Upper lobe of left lung (tissue), 6 donors: ENCODE measurements at regions not wholly inside any gene's neighbourhood (a gene's known extent, or its start where the extent isn't known, plus 50 kb on each side); places are given as distances from the start of the nearest gene placed in this dataset.

Experiments used
- ATAC-seq, 2 donors: fragments of 200-7000 bp; cut with Tn5 transposase; one replicate each; pipeline ENCODE4 v1.9.1; 2022; ENCODE audit warnings: mild to moderate bottlenecking in 2 of 2, moderate library complexity in 2 of 2; ENCODE audit not compliant: low FRiP score in 2 of 2
- DNase-seq, 2 donors: peaks; one replicate each; pipeline ENCODE4 v3.0.0-alpha.2; 2019 to 2020
- H3K27ac ChIP-seq, 4 donors: fragments of 200-600 bp; sonication (generic); one replicate each; pipeline ENCODE4 v1.5.1; 2016 to 2019
- H3K27me3 ChIP-seq, 4 donors: fragments of 200-600 bp; sonication (generic); one replicate each; pipeline ENCODE4 v1.5.1; 2017 to 2019
- H3K36me3 ChIP-seq, 4 donors: fragments of 200-600 bp; sonication (generic); one replicate each; pipeline ENCODE4 v1.5.1; 2016 to 2019
- H3K4me1 ChIP-seq, 4 donors: fragments of 200-600 bp; sonication (generic); one replicate each; pipeline ENCODE4 v1.5.1; 2018 to 2019
- H3K4me3 ChIP-seq, 4 donors: fragments of 200-600 bp; sonication (generic); one replicate each; pipeline ENCODE4 v1.5.1; 2017 to 2019; ENCODE audit warnings: mild to moderate bottlenecking in 2 of 4, moderate library complexity in 1 of 4
- H3K9me3 ChIP-seq, 4 donors: fragments of 200-600 bp; sonication (generic); one replicate each; pipeline ENCODE4 v1.5.1; 2018 to 2019
- CTCF ChIP-seq, 6 experiments: fragments of 450-650 bp in 4 of 6; fragments of 200-600 bp in 2 of 6; sonication (generic) in 2 of 6; IDR thresholded peaks; one replicate each; pipeline ENCODE4 v1.5.1; 2016 to 2019; ENCODE audit warnings: antibody characterized with exemption in 6 of 6
- EP300 ChIP-seq, 4 donors: sonication (generic); formaldehyde crosslinking; IDR thresholded peaks; one replicate each; pipeline ENCODE4 v1.5.1; 2017; ENCODE audit warnings: antibody characterized with exemption in 4 of 4, control low read depth in 2 of 4
- POLR2A ChIP-seq, 4 donors: fragments of 450-650 bp; IDR thresholded peaks; one replicate each; pipeline ENCODE4 v1.5.1; 2016 to 2017; ENCODE audit warnings: antibody characterized with exemption in 4 of 4, mild to moderate bottlenecking in 2 of 4
- POLR2AphosphoS5 ChIP-seq, 2 donors: sonication (generic); formaldehyde crosslinking; IDR thresholded peaks; one replicate each; pipeline ENCODE4 v1.5.1; 2017; ENCODE audit warnings: antibody characterized with exemption in 2 of 2
- WGBS, 2 donors: methylation state at CpG; one replicate each; pipeline ENCODE4 v1.1.5; 2017 to 2018; 5-methylcytosine and 5-hydroxymethylcytosine counted together
- donor health status: DM: no; HTN: no; CAD: no; lungs with moderate emphysema.
- donor health status: DM: no; HTN: yes; CAD: no; lungs with severe emphysema.

GRCh38 chr17:70239391-70239826 lies 70.1 kb downstream of the KCNJ2 start:
- no peaks in the 10 kb centered on the region for H3K4me1 ChIP-seq
- no peaks in the 10 kb centered on the region for H3K36me3 ChIP-seq
- DNase-seq (no peak), ATAC-seq (no peak)
- no peak overlapping the region for H3K27ac ChIP-seq
- WGBS, 2 donors: 0 to 18% methylated on average over 1 of the region's 1 CpG
- no peak overlapping the region for H3K4me3 ChIP-seq
- no peaks in the 10 kb centered on the region for H3K27me3 ChIP-seq
- H3K9me3 ChIP-seq: no peaks in the 10 kb centered on the region
- no peak for TF ChIP-seq EP300 (IDR thresholded peaks at IDR 0.05)
- TF ChIP-seq POLR2A (IDR thresholded peaks at IDR 0.05): no peak
- TF ChIP-seq POLR2AphosphoS5 (IDR thresholded peaks at IDR 0.05): no peak
- TF ChIP-seq CTCF (IDR thresholded peaks at IDR 0.05): no peak

- H3K36me3 ChIP-seq: no peaks in the 10 kb centered on the region
- no peak overlapping the region for H3K4me3 ChIP-seq
- 86 to 89% methylated on average over 6 of the region's 6 CpGs for whole genome bisulfite sequencing, 2 donors
- no peak for DNase-seq
- H3K27me3 ChIP-seq: no peaks in the 10 kb centered on the region
- H3K4me1 ChIP-seq: no peaks in the 10 kb centered on the region
- no peaks in the 10 kb centered on the region for H3K9me3 ChIP-seq
- TF ChIP-seq CTCF (IDR thresholded peaks at IDR 0.05) (no peak), EP300 (IDR thresholded peaks at IDR 0.05) (no peak), POLR2AphosphoS5 (IDR thresholded peaks at IDR 0.05) (no peak), POLR2A (IDR thresholded peaks at IDR 0.05) (no peak)
- no peak for ATAC-seq
- no peak overlapping the region for H3K27ac ChIP-seq
These were observed 71.7 kb downstream of the KCNJ2 start for GRCh38 chr17:70241071-70241470.

- Histone ChIP-seq H3K27ac (no peak overlapping the region), H3K9me3 (no peaks in the 10 kb centered on the region), H3K36me3 (no peaks in the 10 kb centered on the region), H3K4me1 (no peaks in the 10 kb centered on the region), H3K4me3 (no peak overlapping the region), H3K27me3 (no peaks in the 10 kb centered on the region)
- 52 to 60% methylated on average over 7 of the region's 7 CpGs for WGBS, 2 donors
- no peak for ATAC-seq
- TF ChIP-seq EP300 (IDR thresholded peaks at IDR 0.05): no peak
- TF ChIP-seq CTCF (IDR thresholded peaks at IDR 0.05): no peak
- TF ChIP-seq POLR2AphosphoS5 (IDR thresholded peaks at IDR 0.05): no peak
- no peak for TF ChIP-seq POLR2A (IDR thresholded peaks at IDR 0.05)
- no peak for DNase-seq
These were observed 73.6 kb downstream of the KCNJ2 start for GRCh38 chr17:70242781-70243437.

GRCh38 chr17:70251706-70252105 lies 82.4 kb downstream of the KCNJ2 start:
- H3K9me3 ChIP-seq: no peaks in the 10 kb centered on the region
- TF ChIP-seq CTCF (IDR thresholded peaks at IDR 0.05) (no peak), POLR2AphosphoS5 (IDR thresholded peaks at IDR 0.05) (no peak), POLR2A (IDR thresholded peaks at IDR 0.05) (no peak), EP300 (IDR thresholded peaks at IDR 0.05) (no peak)
- H3K27ac ChIP-seq: no peak overlapping the region
- no peak overlapping the region for H3K4me3 ChIP-seq
- 60 to 63% methylated on average over 2 of the region's 2 CpGs for WGBS, 2 donors
- no peaks in the 10 kb centered on the region for H3K4me1 ChIP-seq
- H3K27me3 ChIP-seq: no peaks in the 10 kb centered on the region
- no peak for ATAC-seq
- H3K36me3 ChIP-seq: no peaks in the 10 kb centered on the region
- no peak for DNase-seq
